Choroid plexus epithelial cell (primary cell): ENCODE measurements at regions not wholly inside any gene's neighbourhood (a gene's known extent, or its start where the extent isn't known, plus 50 kb on each side); places are given as distances from the start of the nearest gene placed in this dataset.
"Not testable (repeated sequence)": the region's sequence is repeated elsewhere in the genome, so short reads cannot be mapped to it uniquely, and the experiment has no call there.

Source experiments
- DNase-seq: peaks from one replicate; pipeline ENCODE4 v3.0.0-alpha.2; 2010; ENCODE audit warnings: low read depth
- H3K4me3 ChIP-seq: 2 replicates; pipeline ENCODE4 v1.5.1; 2011; ENCODE audit warnings: low read depth, mild to moderate bottlenecking, control low read depth, low read length, moderate library complexity
- TF ChIP-seq, protein P1 (sequence below): conservative IDR thresholded peaks from 2 replicates; pipeline ENCODE4 v1.5.1; 2011; ENCODE audit warnings: low read depth, mild to moderate bottlenecking, control low read depth, inconsistent platforms, low read length, moderate library complexity

DNA sequence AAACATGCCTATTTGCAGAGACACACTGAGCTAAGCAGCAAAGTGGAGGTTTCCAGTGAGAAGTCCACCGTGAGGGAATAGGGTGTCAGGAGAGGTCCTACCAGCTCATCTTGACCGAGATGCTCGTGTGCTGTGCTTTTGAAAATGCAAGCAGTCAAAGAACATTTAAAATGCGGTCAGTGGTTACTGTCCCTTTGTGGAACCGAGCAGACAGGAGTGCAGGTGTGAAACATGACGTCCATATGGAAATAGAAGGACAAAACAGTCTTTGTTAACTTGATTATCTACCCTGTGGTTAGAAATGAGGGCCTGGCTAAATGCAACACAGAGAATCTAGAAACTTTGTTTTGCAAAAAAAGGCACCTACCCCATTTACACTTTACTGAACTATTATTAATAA lies 473.3 kb downstream of the SPATA31A6 start:
- DNase-seq, H3K4me3 ChIP-seq: not testable (repeated sequence)

DNA sequence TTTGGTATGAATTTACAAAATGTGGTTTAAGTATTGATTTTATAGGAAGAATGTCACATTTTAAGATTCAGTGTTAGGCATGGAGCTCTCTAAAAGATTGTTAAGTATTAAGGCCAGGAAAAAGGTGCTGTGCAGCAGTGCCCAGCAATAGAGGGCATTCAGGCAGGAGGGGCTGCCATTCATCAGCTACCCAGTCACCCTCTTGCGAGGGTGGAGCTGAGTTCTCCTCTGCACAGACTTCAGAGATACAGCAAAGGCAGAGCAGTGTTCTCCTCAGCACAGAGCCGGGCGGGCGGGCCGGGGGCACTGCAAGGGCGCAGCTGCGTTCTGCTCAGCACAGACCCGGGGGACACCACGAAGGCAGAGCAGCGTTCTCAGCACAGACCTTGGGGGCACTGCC lies 474.0 kb downstream of the SPATA31A6 start:
- not testable (repeated sequence) for H3K4me3 ChIP-seq, DNase-seq

DNA sequence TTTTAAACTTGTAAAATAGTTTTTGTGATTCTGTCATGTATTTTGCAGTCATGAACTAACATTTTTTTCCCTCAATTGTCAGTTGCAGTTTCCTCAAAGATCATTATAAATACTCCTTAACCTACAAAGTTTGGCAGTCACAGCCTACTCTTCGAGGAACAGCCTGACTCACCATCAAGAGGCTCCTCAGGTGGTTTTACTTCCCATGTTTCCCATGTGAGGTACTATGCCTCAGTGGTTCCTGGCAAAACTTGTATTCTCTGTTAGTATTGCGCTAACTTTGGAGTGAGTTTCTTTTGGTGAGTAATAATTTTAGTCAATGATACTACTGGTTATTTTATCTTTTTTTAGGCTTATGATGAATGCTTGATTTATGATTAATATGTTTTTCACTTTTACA lies 513.7 kb downstream of the SPATA31A6 start:
- DNase-seq, H3K4me3 ChIP-seq: not testable (repeated sequence)

DNA sequence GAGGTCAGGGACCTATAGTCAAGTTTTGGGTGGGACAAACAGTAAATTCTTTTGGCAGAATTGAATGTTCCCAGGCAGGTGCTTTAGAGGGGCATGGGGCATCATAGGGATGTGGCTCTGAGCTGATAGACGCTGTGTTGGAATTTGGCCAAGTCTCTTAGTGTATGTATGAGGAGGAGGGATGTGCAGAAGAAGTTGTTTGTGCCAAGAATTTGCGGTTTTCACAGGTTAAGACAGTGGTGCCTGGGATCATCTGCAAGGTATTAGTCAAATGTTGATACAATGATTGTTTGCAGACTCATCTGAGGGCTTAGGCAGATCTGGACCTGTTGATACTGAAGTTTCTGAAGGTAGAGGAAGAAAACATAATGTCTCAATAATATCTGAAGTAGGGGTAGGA lies 519.4 kb downstream of the SPATA31A6 start:
- H3K4me3 ChIP-seq, DNase-seq: not testable (repeated sequence)

DNA sequence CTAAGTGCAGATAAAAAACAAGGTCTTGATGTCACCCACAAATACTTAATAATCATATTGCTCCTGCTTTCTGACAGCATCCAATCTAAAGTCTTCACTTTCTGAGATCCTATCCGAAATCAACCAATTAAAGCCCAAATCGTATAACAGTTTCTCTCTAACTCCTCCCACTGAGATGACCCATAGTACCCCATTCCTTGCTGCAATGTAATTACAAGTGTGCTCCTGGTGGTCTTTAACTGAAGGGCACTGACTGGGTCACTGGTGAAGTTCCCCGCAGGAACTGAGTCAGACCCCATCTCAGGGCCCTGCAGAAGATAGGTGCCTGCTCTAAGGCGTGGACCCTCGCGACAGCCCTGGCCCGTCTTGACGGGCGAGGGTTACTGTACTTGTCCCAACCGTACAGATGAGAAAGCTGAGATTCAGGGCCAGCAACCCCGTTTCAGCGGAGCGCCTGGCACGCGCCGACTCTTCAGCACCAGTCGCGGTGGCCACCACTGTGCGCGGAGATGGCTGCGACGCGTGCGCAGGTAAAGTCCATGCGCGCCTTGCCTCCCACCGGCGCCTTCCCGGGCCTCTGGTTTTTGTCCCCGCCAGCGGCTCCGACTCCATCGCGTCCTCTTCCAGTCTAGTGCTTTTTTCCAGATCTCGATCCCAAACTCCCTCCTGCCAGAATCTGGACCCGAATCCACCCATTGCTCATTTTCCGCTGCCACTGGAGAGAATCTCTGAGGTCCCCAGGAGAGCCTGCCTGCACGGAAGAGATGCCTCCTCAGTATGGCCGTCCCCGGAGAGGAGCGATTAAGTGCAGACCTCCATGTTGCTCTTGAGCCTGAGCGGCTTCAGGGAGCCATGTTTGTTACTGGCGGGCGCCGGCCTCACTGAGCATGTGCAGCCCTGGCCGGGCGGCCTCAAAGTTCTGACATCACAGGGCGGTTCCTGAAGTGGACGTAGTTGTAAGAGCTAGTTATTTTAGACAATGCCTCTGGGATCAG lies 541.7 kb downstream of the SPATA31A6 start:
- H3K4me3 ChIP-seq, DNase-seq: not testable (repeated sequence)

DNA sequence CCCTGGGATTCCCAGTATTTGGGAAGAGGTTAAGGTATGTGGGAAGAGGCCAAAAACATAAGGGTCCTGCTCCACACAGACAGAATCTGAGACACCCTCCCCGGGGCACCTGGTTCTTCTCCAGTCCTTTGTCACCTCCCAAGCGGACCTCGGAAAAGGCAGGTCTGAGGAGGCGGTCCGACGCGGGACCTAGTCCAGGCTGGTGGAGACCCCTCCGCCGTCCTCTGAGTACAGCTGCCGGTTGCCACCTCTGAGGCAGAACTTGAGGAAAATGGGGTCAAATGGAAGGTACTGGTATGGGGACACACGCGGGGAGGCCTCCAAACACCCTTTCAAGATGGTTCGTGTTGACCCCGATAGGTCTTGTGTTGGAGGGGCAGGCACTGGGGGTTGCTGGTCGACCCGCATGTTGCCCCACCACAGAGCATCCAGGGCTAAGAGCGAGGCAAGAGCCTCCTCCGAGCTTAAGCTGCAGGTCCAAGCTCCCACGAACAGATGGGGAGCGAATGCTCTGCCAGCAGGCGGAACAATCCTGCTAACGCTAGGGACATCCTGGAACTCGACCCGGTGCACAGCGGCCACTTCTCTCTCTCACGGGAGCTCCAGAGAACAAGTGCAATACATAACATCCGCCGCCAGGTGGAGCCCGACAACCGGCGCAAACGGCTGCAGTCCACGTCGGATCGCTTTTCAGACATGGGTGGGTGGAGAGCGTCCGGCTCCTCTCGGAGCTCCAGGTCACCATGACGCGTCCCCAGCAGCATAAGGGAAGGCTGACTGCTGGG lies 559.8 kb downstream of the SPATA31A6 start:
- H3K4me3 ChIP-seq = peak overlapping the region; percentile 39
- TF ChIP-seq, protein P1, sequence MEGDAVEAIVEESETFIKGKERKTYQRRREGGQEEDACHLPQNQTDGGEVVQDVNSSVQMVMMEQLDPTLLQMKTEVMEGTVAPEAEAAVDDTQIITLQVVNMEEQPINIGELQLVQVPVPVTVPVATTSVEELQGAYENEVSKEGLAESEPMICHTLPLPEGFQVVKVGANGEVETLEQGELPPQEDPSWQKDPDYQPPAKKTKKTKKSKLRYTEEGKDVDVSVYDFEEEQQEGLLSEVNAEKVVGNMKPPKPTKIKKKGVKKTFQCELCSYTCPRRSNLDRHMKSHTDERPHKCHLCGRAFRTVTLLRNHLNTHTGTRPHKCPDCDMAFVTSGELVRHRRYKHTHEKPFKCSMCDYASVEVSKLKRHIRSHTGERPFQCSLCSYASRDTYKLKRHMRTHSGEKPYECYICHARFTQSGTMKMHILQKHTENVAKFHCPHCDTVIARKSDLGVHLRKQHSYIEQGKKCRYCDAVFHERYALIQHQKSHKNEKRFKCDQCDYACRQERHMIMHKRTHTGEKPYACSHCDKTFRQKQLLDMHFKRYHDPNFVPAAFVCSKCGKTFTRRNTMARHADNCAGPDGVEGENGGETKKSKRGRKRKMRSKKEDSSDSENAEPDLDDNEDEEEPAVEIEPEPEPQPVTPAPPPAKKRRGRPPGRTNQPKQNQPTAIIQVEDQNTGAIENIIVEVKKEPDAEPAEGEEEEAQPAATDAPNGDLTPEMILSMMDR = peak; percentile 82
- peak; percentile 88 for DNase-seq

DNA sequence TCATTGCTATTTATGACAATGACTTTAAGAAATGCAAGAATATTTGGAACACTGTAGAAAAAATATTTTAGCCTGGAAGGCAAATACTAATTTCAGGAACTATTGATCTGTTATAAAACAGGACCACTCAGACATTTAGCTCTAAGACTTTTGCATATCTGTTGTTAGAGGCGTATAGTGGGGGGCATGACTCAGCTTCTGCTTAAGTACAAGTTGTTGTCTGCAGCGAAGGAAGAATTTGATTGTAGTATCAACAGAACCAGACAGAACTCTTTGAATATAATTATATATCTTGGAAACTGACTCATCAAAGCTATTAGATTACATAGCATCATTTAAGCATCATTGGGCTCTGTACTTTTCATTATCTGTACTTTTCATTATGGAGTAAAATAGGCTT lies 573.8 kb downstream of the SPATA31A6 start:
- peak; percentile 64 for DNase-seq
- H3K4me3 ChIP-seq = not testable (repeated sequence)

DNA sequence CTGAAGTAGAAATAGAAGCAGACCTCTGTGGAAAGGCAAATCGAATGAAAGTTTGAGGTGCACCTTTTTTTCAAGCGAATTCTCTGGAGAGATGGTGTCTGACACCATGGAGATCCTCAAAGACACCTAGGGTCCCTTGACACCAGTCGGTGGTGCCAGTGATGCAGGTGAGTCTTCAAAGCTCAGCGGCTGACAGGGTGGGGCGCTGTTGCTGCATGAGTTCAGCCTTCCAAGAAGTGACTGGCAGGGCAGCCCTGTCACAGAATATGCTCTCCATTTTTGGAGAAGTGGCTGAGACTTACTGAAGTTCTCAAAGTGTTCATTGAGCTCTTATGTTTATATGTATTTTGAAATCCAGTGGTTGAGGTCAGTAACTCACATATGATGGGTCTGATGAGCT lies 575.9 kb downstream of the SPATA31A6 start:
- DNase-seq, H3K4me3 ChIP-seq: not testable (repeated sequence)

DNA sequence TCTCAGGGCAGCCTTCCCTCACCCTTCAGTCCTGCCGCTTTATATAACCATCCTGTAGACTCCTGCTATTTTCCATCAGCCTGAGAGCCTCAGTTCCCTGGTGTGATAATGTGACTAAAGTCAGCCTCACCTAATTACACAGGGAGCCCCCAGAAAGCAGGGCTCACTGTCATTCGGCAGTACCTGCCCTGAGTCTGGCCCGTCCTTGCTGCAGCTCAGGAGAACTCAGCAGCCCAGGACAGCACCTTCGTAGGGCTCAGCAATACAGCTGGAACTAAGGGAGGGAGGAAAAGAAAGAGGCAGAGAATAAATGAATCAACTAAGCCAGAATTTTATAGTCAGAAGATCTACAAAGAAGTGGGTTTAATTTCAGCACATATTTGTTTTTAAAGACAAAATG lies 598.7 kb downstream of the SPATA31A6 start:
- not testable (repeated sequence) for DNase-seq, H3K4me3 ChIP-seq

DNA sequence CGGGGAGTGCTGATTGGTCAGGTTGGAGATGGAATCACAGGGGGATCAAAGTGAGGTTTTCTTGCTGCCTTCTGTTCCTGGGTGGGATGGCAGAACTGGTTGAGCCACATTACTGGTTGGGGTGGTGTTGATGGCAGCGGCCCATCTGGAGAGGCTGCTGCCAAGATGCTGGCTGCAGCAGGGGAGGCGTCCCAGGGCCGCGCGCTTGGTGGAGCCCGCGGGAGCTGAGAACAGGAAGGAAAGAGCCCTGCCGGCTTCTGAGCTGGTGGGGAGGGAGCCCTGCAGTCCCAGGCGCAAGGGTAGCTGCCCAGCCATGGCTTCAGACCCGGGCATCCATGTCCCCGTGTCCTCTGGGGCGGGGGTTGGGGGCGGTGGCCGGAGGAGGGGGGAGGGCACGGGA lies 609.3 kb downstream of the SPATA31A6 start:
- not testable (repeated sequence) for H3K4me3 ChIP-seq, DNase-seq

DNA sequence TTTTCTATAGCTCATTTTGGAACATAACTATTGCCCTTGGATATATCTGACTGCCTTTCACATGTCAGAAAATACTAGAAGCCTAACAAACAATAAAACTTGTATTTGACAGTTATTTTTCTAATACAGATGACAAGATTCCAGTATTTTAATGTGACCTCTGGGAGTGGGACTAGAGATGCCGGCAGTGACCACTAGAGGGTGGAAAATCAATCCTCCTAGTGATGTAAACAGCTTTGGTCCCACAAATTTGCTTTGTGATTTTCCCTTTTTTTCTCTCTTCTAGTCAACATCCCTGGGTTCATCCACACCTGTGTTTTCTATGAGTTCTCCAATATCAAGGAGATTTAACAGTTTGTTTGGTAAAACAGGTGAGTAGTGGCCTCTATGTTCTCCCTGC lies 615.1 kb downstream of the SPATA31A6 start:
- H3K4me3 ChIP-seq, DNase-seq: not testable (repeated sequence)
- TF ChIP-seq, protein P1 = peak; percentile 37

DNA sequence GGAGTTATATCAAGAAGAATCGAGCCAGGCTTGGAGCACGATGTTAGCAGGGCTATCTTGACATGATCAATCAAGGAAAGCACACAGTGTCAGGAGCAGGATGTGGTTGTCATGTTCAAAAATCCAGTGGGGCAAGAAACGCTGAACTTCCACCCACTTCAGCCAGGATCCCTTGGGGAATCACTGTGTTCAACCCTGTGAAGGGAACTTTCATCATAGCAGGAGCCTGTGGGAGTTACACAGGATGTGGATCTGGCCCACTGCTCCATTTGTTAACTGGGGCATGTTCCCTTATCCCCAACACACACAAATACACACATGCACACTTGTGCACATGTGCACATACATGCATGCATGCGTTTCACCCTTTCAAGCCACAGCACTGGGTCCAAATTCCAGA lies 619.3 kb downstream of the SPATA31A6 start:
- not testable (repeated sequence) for DNase-seq, H3K4me3 ChIP-seq
